GM12878 (cell line): ENCODE measurements at regions not wholly inside any gene's neighbourhood (a gene's known extent, or its start where the extent isn't known, plus 50 kb on each side); places are given as distances from the start of the nearest gene placed in this dataset.

Experiments used
- ATAC-seq: fragments of 200-7000 bp; cut with Tn5 transposase; 3 replicates; pipeline ENCODE4 v1.9.1; 2020; ENCODE audit warnings: mild to moderate bottlenecking, moderate library complexity
- BruUV-seq: library from RNA; stranded (reverse); fragments of 400-500 nt; replicated peaks from 2 replicates; lab custom pipeline; 2021; lab: Mats Ljungman, UMichigan
- CTCF ChIA-PET: fragments of 300-600 bp; sonication (Branson Sonifier 250); formaldehyde crosslinking; extraction: SDS; loops from one replicate; lab custom pipeline; 2021; ENCODE audit warnings: inconsistent platforms; lab: Yijun Ruan, JAX
- POLR2A ChIA-PET: fragments of 350-600 bp; formaldehyde crosslinking; extraction: SDS; loops from one replicate; lab custom pipeline; 2021; ENCODE audit warnings: inconsistent platforms; lab: Charles Lee
- RAD21 ChIA-PET: fragments of 300-600 bp; sonication (Branson Sonifier 250); formaldehyde crosslinking; loops from one replicate; lab custom pipeline; 2023; ENCODE audit warnings: antibody characterized with exemption; ENCODE audit not compliant: unreplicated experiment; lab: Charles Lee
- SMC1A ChIA-PET: fragments of 300-600 bp; sonication (Branson Sonifier 250); formaldehyde crosslinking; loops from one replicate; lab custom pipeline; 2023; ENCODE audit not compliant: unreplicated experiment, uncharacterized antibody; lab: Charles Lee
- DNase-seq: peaks from one replicate; pipeline ENCODE4 v3.0.0-alpha.2; 2011; ENCODE audit warnings: low read depth, low spot score
- FAIRE-seq: peaks from 3 replicates; lab custom pipeline; 2011; peaks lifted over from hg19 to GRCh38; lab: Jason Lieb, UNC
- H2AFZ ChIP-seq: 2 replicates; pipeline ENCODE4 v1.6.0; 2011; ENCODE audit warnings: low read depth, low read length, control low read depth; ENCODE audit not compliant: control insufficient read depth
- H3K27ac ChIP-seq: 2 replicates; pipeline ENCODE4 v1.5.1; 2011; ENCODE audit warnings: control low read depth; ENCODE audit not compliant: control insufficient read depth, insufficient read depth
- H3K27me3 ChIP-seq, 2 experiments: replicated peaks in 1 of 2; 2 replicates each; pipeline versions ENCODE4 v1.6.0 to v1.6.1; 2011; ENCODE audit warnings: low read length in 1 of 2; ENCODE audit not compliant: control insufficient read depth in 2 of 2, insufficient read depth in 2 of 2
- H3K36me3 ChIP-seq, 2 experiments: 2 replicates each; pipeline ENCODE4 v1.5.1; 2011; ENCODE audit warnings: low read length in 1 of 2; ENCODE audit not compliant: control insufficient read depth in 2 of 2, insufficient read depth in 2 of 2
- H3K4me1 ChIP-seq: 2 replicates; pipeline ENCODE4 v1.6.1; 2011; ENCODE audit warnings: mild to moderate bottlenecking, low read length, moderate library complexity, mixed read lengths; ENCODE audit not compliant: control insufficient read depth, insufficient read depth
- H3K4me2 ChIP-seq: 2 replicates; pipeline ENCODE4 v1.6.0; 2011; ENCODE audit warnings: control low read depth; ENCODE audit not compliant: control insufficient read depth, insufficient read depth
- H3K4me3 ChIP-seq: fragments of 200-600 bp; sonication (generic); 2 replicates; pipeline ENCODE4 v1.5.1; 2016
- H3K79me2 ChIP-seq: 2 replicates; pipeline ENCODE4 v1.6.0; 2011; ENCODE audit warnings: low read length; ENCODE audit not compliant: control insufficient read depth, insufficient read depth
- H3K9ac ChIP-seq: 2 replicates; pipeline ENCODE4 v1.8.0; 2011; ENCODE audit warnings: low read length, control low read depth, mixed read lengths; ENCODE audit not compliant: control insufficient read depth, insufficient read depth
- H3K9me3 ChIP-seq: replicated peaks from 3 replicates; pipeline ENCODE4 v1.5.1; 2011; ENCODE audit warnings: mild to moderate bottlenecking, low read length; ENCODE audit not compliant: control insufficient read depth, insufficient read depth
- H4K20me1 ChIP-seq: 2 replicates; pipeline ENCODE4 v1.6.0; 2011; ENCODE audit not compliant: control insufficient read depth, insufficient read depth
- ATF2 ChIP-seq: IDR thresholded peaks from 2 replicates; pipeline ENCODE4 v1.6.1; 2012; ENCODE audit warnings: low read length, inconsistent platforms
- ATF7 ChIP-seq: fragments of 450-650 bp; IDR thresholded peaks from 2 replicates; pipeline ENCODE4 v1.6.1; 2016; ENCODE audit warnings: low read depth, mild to moderate bottlenecking
- BCL3 ChIP-seq: IDR thresholded peaks from 2 replicates; pipeline ENCODE4 v1.6.1; 2011; ENCODE audit warnings: borderline replicate concordance, low read depth, mild to moderate bottlenecking, moderate library complexity, low read length; ENCODE audit not compliant: insufficient read depth, poor library complexity, severe bottlenecking
- CHD2 ChIP-seq: IDR thresholded peaks from 2 replicates; pipeline ENCODE4 v1.6.1; 2011; ENCODE audit warnings: low read depth, low read length, improper control_type of control experiment, borderline replicate concordance
- ETV6 ChIP-seq, 2 experiments: fragments of 450-650 bp in 1 of 2; IDR thresholded peaks in 1 of 2; conservative IDR thresholded peaks in 1 of 2; 2 replicates each; pipeline ENCODE4 v1.6.1; 2014; ENCODE audit warnings: antibody characterized with exemption in 1 of 2, borderline replicate concordance in 1 of 2, low read depth in 1 of 2, mild to moderate bottlenecking in 1 of 2, moderate library complexity in 1 of 2
- HSF1 ChIP-seq: fragments of 150-350 bp; IDR thresholded peaks from 2 replicates; pipeline ENCODE4 v1.6.1; 2014; ENCODE audit warnings: mild to moderate bottlenecking, low read depth, low read length
- MTA2 ChIP-seq: fragments of 450-650 bp; IDR thresholded peaks from 2 replicates; pipeline ENCODE4 v1.6.1; 2016; ENCODE audit warnings: low read depth, mild to moderate bottlenecking, moderate library complexity
- MXI1 ChIP-seq: fragments of 150-350 bp; IDR thresholded peaks from 2 replicates; pipeline ENCODE4 v1.6.1; 2011; ENCODE audit warnings: low read depth, mild to moderate bottlenecking, inconsistent platforms, low read length, improper control_type of control experiment
- REST ChIP-seq: IDR thresholded peaks from 2 replicates; pipeline ENCODE4 v1.6.1; 2012; ENCODE audit warnings: mild to moderate bottlenecking, low read depth, low read length
- SIN3A ChIP-seq: IDR thresholded peaks from 2 replicates; pipeline ENCODE4 v1.6.1; 2012; ENCODE audit warnings: low read depth, low read length, improper control_type of control experiment
- SIX5 ChIP-seq: IDR thresholded peaks from 2 replicates; pipeline ENCODE4 v1.6.1; 2011; ENCODE audit warnings: mild to moderate bottlenecking, low read depth, low read length, moderate library complexity; ENCODE audit not compliant: severe bottlenecking
- SMAD1 ChIP-seq: fragments of 450-650 bp; IDR thresholded peaks from 2 replicates; pipeline ENCODE4 v1.6.1; 2018; ENCODE audit warnings: mild to moderate bottlenecking, low read depth; ENCODE audit not compliant: partially characterized antibody
- SMC3 ChIP-seq: IDR thresholded peaks from 2 replicates; pipeline ENCODE4 v1.6.1; 2011; ENCODE audit warnings: low read length, improper control_type of control experiment, borderline replicate concordance
- SP1 ChIP-seq: IDR thresholded peaks from one replicate; pipeline ENCODE4 v1.6.1; 2011; ENCODE audit warnings: low read depth, low read length
- WGBS: methylation state at CpG from one replicate; pipeline ENCODE4 v1.1.6; 2016; ENCODE audit warnings: low lambda C conversion rate; ENCODE audit not compliant: insufficient replicate concordance, insufficient coverage; ENCODE audit errors: missing lambda C conversion rate; 5-methylcytosine and 5-hydroxymethylcytosine counted together
- in situ Hi-C: fragments of 300-500 bp; cut with MboI; formaldehyde crosslinking; loops from 9 replicates; pipeline ENCODE4 v1.14.3; 2018; ENCODE audit warnings: mixed read lengths
- intact Hi-C: fragments of 100-400 bp; cut with micrococcal nuclease; formaldehyde crosslinking; loops from one replicate; pipeline ENCODE4 v1.14.2; 2022; ENCODE audit not compliant: unreplicated experiment

GRCh38 chr12:66755727-66756395 is 77.0 kb upstream of the GRIP1 start (continued):
- TF ChIP-seq REST (no peak), SIX5 (no peak), SIN3A (no peak)

GRCh38 chr12:66756631-66757030 is 77.8 kb upstream of the GRIP1 start:
- Histone ChIP-seq H3K79me2 (no peaks in the 10 kb centered on the region), H3K9me3 (no peaks in the 10 kb centered on the region), H3K4me2 (no peak overlapping the region), H3K9ac (no peak overlapping the region), H2AFZ (no peak overlapping the region), H3K27me3 (no peaks in the 10 kb centered on the region), H3K4me1 (no peaks in the 10 kb centered on the region), H4K20me1 (no peaks in the 10 kb centered on the region), H3K36me3 (no peaks in the 10 kb centered on the region), H3K4me3 (no peak overlapping the region), H3K27ac (no peak overlapping the region)
- FAIRE-seq (no peak), ATAC-seq (no peak), DNase-seq (no peak)
- in situ Hi-C loops (no loop called here), intact Hi-C loops (no loop called here)
- ChIA-PET POLR2A (no interaction called here), CTCF (no interaction called here), SMC1A (no interaction called here), RAD21 (no interaction called here)
- 69% methylated on average over 1 of the region's 1 CpG for WGBS
- BruUV-seq, result no TSS peak
- TF ChIP-seq SMC3 (no peak), ATF2 (no peak), SMAD1 (no peak), ETV6 (conservative IDR thresholded peaks at IDR 0.05 in 1 of 2, IDR thresholded peaks at IDR 0.05 in 1 of 2; ENCODE audit: borderline replicate concordance in 1 of 2, low read depth in 1 of 2) (no peak), MXI1 (no peak), ATF7 (no peak), BCL3 (no peak), HSF1 (no peak), SP1 (no peak), CHD2 (no peak), MTA2 (no peak)
